Fibroblast of skin of abdomen (primary cell): ENCODE measurements at regions not wholly inside any gene's neighbourhood (a gene's known extent, or its start where the extent isn't known, plus 50 kb on each side); places are given as distances from the start of the nearest gene placed in this dataset.
"Not testable (repeated sequence)": the region's sequence is repeated elsewhere in the genome, so short reads cannot be mapped to it uniquely, and the experiment has no call there.

Experiments used
- DNase-seq: peaks from one replicate; pipeline ENCODE4 v3.0.0-alpha.2; 2013

GRCh38 chr3:40649346-40649745 is 124.6 kb downstream of the ZNF621 start:
- DNase-seq = no peak

GRCh38 chr3:40652072-40652471 is 127.3 kb downstream of the ZNF621 start:
- DNase-seq = no peak

- DNase-seq = no peak
These were observed 128.2 kb downstream of the ZNF621 start for GRCh38 chr3:40653001-40653400.

GRCh38 chr3:40653878-40654277 is 129.1 kb downstream of the ZNF621 start:
- DNase-seq = no peak

GRCh38 chr3:40655551-40655950 is 130.8 kb downstream of the ZNF621 start:
- no peak for DNase-seq

GRCh38 chr3:40657623-40658022 is 132.9 kb downstream of the ZNF621 start:
- DNase-seq = no peak

GRCh38 chr3:40658305-40658704 is 133.5 kb downstream of the ZNF621 start:
- no peak for DNase-seq

GRCh38 chr3:40660554-40660953 is 135.8 kb downstream of the ZNF621 start:
- DNase-seq = no peak

- DNase-seq = no peak
These were observed 136.5 kb downstream of the ZNF621 start for GRCh38 chr3:40661284-40661683.

- no peak for DNase-seq
These were observed 138.5 kb downstream of the ZNF621 start for GRCh38 chr3:40663280-40663679.

- DNase-seq = no peak
These were observed 144.4 kb downstream of the ZNF621 start for GRCh38 chr3:40669176-40669575.

- no peak for DNase-seq
These were observed 148.1 kb downstream of the ZNF621 start for GRCh38 chr3:40672861-40673260.

- DNase-seq = no peak
These were observed 152.6 kb downstream of the ZNF621 start for GRCh38 chr3:40677321-40677720.

GRCh38 chr3:40677749-40678148 is 153.0 kb downstream of the ZNF621 start:
- DNase-seq = no peak

GRCh38 chr3:40679290-40679689 is 154.5 kb downstream of the ZNF621 start:
- no peak for DNase-seq

- DNase-seq = no peak
These were observed 156.2 kb downstream of the ZNF621 start for GRCh38 chr3:40680685-40681657.

GRCh38 chr3:40681658-40682055 is 156.9 kb downstream of the ZNF621 start:
- DNase-seq = no peak

GRCh38 chr3:40689837-40690236 is 165.1 kb downstream of the ZNF621 start:
- DNase-seq = no peak

GRCh38 chr3:40690749-40691451 is 166.1 kb downstream of the ZNF621 start:
- no peak for DNase-seq

- DNase-seq = no peak
These were observed 166.7 kb downstream of the ZNF621 start for GRCh38 chr3:40691452-40691861.

GRCh38 chr3:40695848-40696247 is 171.1 kb downstream of the ZNF621 start:
- DNase-seq = no peak

- DNase-seq = not testable (repeated sequence)
These were observed 173.9 kb downstream of the ZNF621 start for GRCh38 chr3:40698611-40699010.

GRCh38 chr3:40701016-40701588 is 176.3 kb downstream of the ZNF621 start:
- DNase-seq = no peak
